ENCODE measurements at regions not wholly inside any gene's neighbourhood (a gene's known extent, or its start where the extent isn't known, plus 50 kb on each side); places are given as distances from the start of the nearest gene placed in this dataset.

DNA sequence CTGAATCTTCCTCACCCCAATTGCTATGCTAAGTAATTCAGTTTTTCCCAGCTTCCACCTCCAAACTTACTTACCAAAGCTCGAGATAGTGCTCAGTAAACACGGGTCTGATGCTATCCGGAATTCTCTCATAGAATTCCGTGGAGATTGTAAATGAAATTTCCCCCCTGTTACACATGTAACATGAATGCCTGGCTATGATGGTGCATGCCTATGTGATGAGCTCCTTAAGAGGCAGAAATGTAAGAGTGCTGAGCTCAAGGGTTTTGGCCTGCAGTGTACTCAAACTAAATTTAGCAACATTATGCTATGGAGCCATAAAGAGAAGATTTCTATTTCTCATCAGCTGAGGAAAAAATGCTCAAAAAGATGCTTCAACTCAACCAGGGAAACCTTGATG lies 133.4 kb upstream of the FUT9 start:
- TF ChIP-seq, protein P1, sequence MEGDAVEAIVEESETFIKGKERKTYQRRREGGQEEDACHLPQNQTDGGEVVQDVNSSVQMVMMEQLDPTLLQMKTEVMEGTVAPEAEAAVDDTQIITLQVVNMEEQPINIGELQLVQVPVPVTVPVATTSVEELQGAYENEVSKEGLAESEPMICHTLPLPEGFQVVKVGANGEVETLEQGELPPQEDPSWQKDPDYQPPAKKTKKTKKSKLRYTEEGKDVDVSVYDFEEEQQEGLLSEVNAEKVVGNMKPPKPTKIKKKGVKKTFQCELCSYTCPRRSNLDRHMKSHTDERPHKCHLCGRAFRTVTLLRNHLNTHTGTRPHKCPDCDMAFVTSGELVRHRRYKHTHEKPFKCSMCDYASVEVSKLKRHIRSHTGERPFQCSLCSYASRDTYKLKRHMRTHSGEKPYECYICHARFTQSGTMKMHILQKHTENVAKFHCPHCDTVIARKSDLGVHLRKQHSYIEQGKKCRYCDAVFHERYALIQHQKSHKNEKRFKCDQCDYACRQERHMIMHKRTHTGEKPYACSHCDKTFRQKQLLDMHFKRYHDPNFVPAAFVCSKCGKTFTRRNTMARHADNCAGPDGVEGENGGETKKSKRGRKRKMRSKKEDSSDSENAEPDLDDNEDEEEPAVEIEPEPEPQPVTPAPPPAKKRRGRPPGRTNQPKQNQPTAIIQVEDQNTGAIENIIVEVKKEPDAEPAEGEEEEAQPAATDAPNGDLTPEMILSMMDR (IDR thresholded peaks at IDR 0.05; ENCODE audit: low read depth, low read length), result no peak
- no peak for TF ChIP-seq EZH2phosphoT487 (IDR thresholded peaks at IDR 0.05; ENCODE audit: low read depth)

Data from OCI-LY3 (cell line).